IMR-90 (cell line): ENCODE measurements at regions not wholly inside any gene's neighbourhood (a gene's known extent, or its start where the extent isn't known, plus 50 kb on each side); places are given as distances from the start of the nearest gene placed in this dataset.

Experiments
- ATAC-seq: fragments of 200-7000 bp; cut with Tn5 transposase; 2 replicates; pipeline ENCODE4 v1.9.1; 2020; ENCODE audit warnings: low read depth, mild to moderate bottlenecking, moderate library complexity
- BruUV-seq: library from RNA; stranded (reverse); fragments of 400-500 nt; replicated peaks from 2 replicates; lab custom pipeline; 2021; lab: Mats Ljungman, UMichigan
- CTCF ChIA-PET: fragments of 300-600 bp; formaldehyde crosslinking; extraction: SDS; loops from one replicate; lab custom pipeline; 2021; ENCODE audit warnings: antibody characterized with exemption; lab: Yijun Ruan, JAX
- POLR2A ChIA-PET: fragments of 300-600 bp; sonication (Branson Sonifier 250); formaldehyde crosslinking; loops from one replicate; lab custom pipeline; 2022; ENCODE audit warnings: antibody characterized with exemption; ENCODE audit not compliant: unreplicated experiment; lab: Charles Lee
- DNase-seq: peaks from one replicate; pipeline ENCODE4 v3.0.0; 2013
- H2AFZ ChIP-seq: replicated peaks from 2 replicates; pipeline ENCODE3; 2013; ENCODE audit warnings: low read length, mild to moderate bottlenecking; ENCODE audit not compliant: poor library complexity
- H2AK5ac ChIP-seq: 2 replicates; pipeline ENCODE4 v1.6.1; 2013; ENCODE audit warnings: low read depth, low read length, inconsistent platforms
- H2AK9ac ChIP-seq: replicated peaks from 2 replicates; pipeline ENCODE3; 2013; ENCODE audit warnings: mild to moderate bottlenecking, low read depth, low read length, moderate library complexity; ENCODE audit not compliant: poor library complexity
- H2BK120ac ChIP-seq: 2 replicates; pipeline ENCODE4 v1.6.1; 2013; ENCODE audit warnings: low read depth, low read length, inconsistent platforms
- H2BK15ac ChIP-seq: 3 replicates; pipeline ENCODE4 v1.6.1; 2013; ENCODE audit warnings: low read depth, low read length, inconsistent platforms
- H2BK20ac ChIP-seq: 2 replicates; pipeline ENCODE4 v1.6.1; 2013; ENCODE audit warnings: low read depth, mild to moderate bottlenecking, inconsistent platforms, low read length, moderate library complexity
- H2BK5ac ChIP-seq: 2 replicates; pipeline ENCODE4 v1.6.1; 2013; ENCODE audit warnings: mild to moderate bottlenecking, low read depth, low read length, inconsistent platforms; ENCODE audit not compliant: poor library complexity, severe bottlenecking
- H3K14ac ChIP-seq: replicated peaks from 2 replicates; pipeline ENCODE4 v1.6.1; 2013; ENCODE audit warnings: low read depth, low read length, inconsistent platforms
- H3K18ac ChIP-seq: 2 replicates; pipeline ENCODE4 v1.6.1; 2013; ENCODE audit warnings: low read depth, low read length, control low read depth
- H3K23ac ChIP-seq: 2 replicates; pipeline ENCODE4 v1.6.1; 2013; ENCODE audit warnings: low read depth, low read length, inconsistent platforms
- H3K27ac ChIP-seq: 2 replicates; pipeline ENCODE4 v1.5.1; 2013; ENCODE audit warnings: mild to moderate bottlenecking, control low read depth, low read length; ENCODE audit not compliant: insufficient read depth
- H3K27me3 ChIP-seq: 2 replicates; pipeline ENCODE4 v1.6.1; 2013; ENCODE audit warnings: low read length; ENCODE audit not compliant: control insufficient read depth, insufficient read depth
- H3K36me3 ChIP-seq: 2 replicates; pipeline ENCODE4 v1.6.1; 2013; ENCODE audit warnings: low read length, mixed read lengths; ENCODE audit not compliant: control insufficient read depth, insufficient read depth
- H3K4ac ChIP-seq: 2 replicates; pipeline ENCODE4 v1.6.1; 2013; ENCODE audit warnings: low read depth, low read length, inconsistent platforms
- H3K4me1 ChIP-seq: 2 replicates; pipeline ENCODE4 v1.6.1; 2013; ENCODE audit warnings: low read length, mixed read lengths; ENCODE audit not compliant: control insufficient read depth, insufficient read depth
- H3K4me2 ChIP-seq: 2 replicates; pipeline ENCODE4 v1.6.1; 2013; ENCODE audit warnings: low read depth, mild to moderate bottlenecking, control low read depth, low read length, moderate library complexity
- H3K4me3 ChIP-seq: 2 replicates; pipeline ENCODE4 v1.5.1; 2013; ENCODE audit warnings: low read depth, mild to moderate bottlenecking, control low read depth, low read length, moderate library complexity; ENCODE audit not compliant: insufficient read depth
- H3K56ac ChIP-seq: 2 replicates; pipeline ENCODE4 v1.6.1; 2013; ENCODE audit warnings: low read length, inconsistent platforms; ENCODE audit not compliant: insufficient read depth; ENCODE audit errors: extremely low read depth
- H3K79me1 ChIP-seq, 2 experiments: 2 replicates each; pipeline ENCODE4 v1.6.1; 2013; ENCODE audit warnings: low read length in 2 of 2, inconsistent platforms in 1 of 2, low read depth in 1 of 2
- H3K9ac ChIP-seq: 2 replicates; pipeline ENCODE4 v1.6.1; 2013; ENCODE audit warnings: low read depth, low read length, control low read depth
- H3K9me1 ChIP-seq: 2 replicates; pipeline ENCODE4 v1.6.1; 2013; ENCODE audit warnings: low read length, inconsistent platforms; ENCODE audit not compliant: insufficient read depth
- H3K9me3 ChIP-seq: 2 replicates; pipeline ENCODE4 v1.6.1; 2013; ENCODE audit warnings: low read length; ENCODE audit not compliant: control insufficient read depth, insufficient read depth
- H4K20me1 ChIP-seq: 2 replicates; pipeline ENCODE4 v1.6.1; 2013; ENCODE audit warnings: low read length, inconsistent platforms; ENCODE audit not compliant: insufficient read depth
- H4K5ac ChIP-seq: 2 replicates; pipeline ENCODE4 v1.6.1; 2013; ENCODE audit warnings: mild to moderate bottlenecking, low read depth, low read length, control low read depth
- H4K8ac ChIP-seq, 2 experiments: 2 replicates each; pipeline ENCODE4 v1.6.1; 2013; ENCODE audit warnings: low read depth in 2 of 2, low read length in 2 of 2, control low read depth in 1 of 2, inconsistent platforms in 1 of 2
- H4K91ac ChIP-seq: 2 replicates; pipeline ENCODE4 v1.6.1; 2013; ENCODE audit warnings: low read depth, low read length, inconsistent platforms; ENCODE audit not compliant: insufficient read depth
- BHLHE40 ChIP-seq: fragments of 150-350 bp; IDR thresholded peaks from 2 replicates; pipeline ENCODE4 v1.6.1; 2016; ENCODE audit warnings: mild to moderate bottlenecking, low read depth, low read length
- CEBPB ChIP-seq: IDR thresholded peaks from 2 replicates; pipeline ENCODE4 v1.6.1; 2012; ENCODE audit warnings: low read depth, low read length, improper control_type of control experiment
- CHD1 ChIP-seq: IDR thresholded peaks from 2 replicates; pipeline ENCODE4 v1.6.1; 2012; ENCODE audit warnings: low read depth, low read length, improper control_type of control experiment
- FOS ChIP-seq: fragments of 150-350 bp; IDR thresholded peaks from 2 replicates; pipeline ENCODE4 v1.6.1; 2016; ENCODE audit warnings: low read depth, low read length
- MAFK ChIP-seq: IDR thresholded peaks from 2 replicates; pipeline ENCODE4 v1.6.1; 2012; ENCODE audit warnings: low read depth, low read length, improper control_type of control experiment
- MAZ ChIP-seq: IDR thresholded peaks from 2 replicates; pipeline ENCODE4 v1.6.1; 2012; ENCODE audit warnings: low read depth, mild to moderate bottlenecking, low read length, improper control_type of control experiment, moderate library complexity, borderline replicate concordance
- MXI1 ChIP-seq: IDR thresholded peaks from 2 replicates; pipeline ENCODE4 v1.6.1; 2012; ENCODE audit warnings: low read depth, mild to moderate bottlenecking, low read length, moderate library complexity, borderline replicate concordance
- NFE2L2 ChIP-seq: fragments of 150-350 bp; IDR thresholded peaks from 2 replicates; pipeline ENCODE4 v1.6.1; 2016; ENCODE audit warnings: low read depth, mild to moderate bottlenecking, low read length
- POLR2A ChIP-seq: IDR thresholded peaks from 2 replicates; pipeline ENCODE4 v1.6.1; 2012; ENCODE audit warnings: mild to moderate bottlenecking, low read depth, low read length
- RAD21 ChIP-seq: IDR thresholded peaks from 2 replicates; pipeline ENCODE4 v1.6.1; 2012; ENCODE audit warnings: low read length, improper control_type of control experiment
- RFX5 ChIP-seq: IDR thresholded peaks from 2 replicates; pipeline ENCODE4 v1.8.0; 2012; ENCODE audit warnings: low read depth, mild to moderate bottlenecking, low read length, moderate library complexity
- SMC3 ChIP-seq: fragments of 150-350 bp; IDR thresholded peaks from 2 replicates; pipeline ENCODE4 v1.6.1; 2016; ENCODE audit warnings: low read depth, mild to moderate bottlenecking, antibody characterized with exemption, low read length, moderate library complexity
- WGBS, 2 experiments: methylation state at CpG; one replicate each; pipeline versions ENCODE4 v1.1.5 to v1.1.7; 2013; ENCODE audit warnings: missing lambda C conversion rate in 2 of 2; ENCODE audit not compliant: insufficient read length in 1 of 2; ENCODE audit errors: extremely low coverage in 2 of 2; 5-methylcytosine and 5-hydroxymethylcytosine counted together
- dilution Hi-C: fragments of 300-500 bp; cut with HindIII; formaldehyde crosslinking; loops from one replicate; pipeline ENCODE4 v1.14.3; 2018; ENCODE audit warnings: low sequenced_read_pairs; ENCODE audit not compliant: unreplicated experiment
- in situ Hi-C: fragments of 300-500 bp; cut with MboI; formaldehyde crosslinking; loops from 3 replicates; pipeline ENCODE4 v1.14.3; 2019; ENCODE audit warnings: low sequenced_read_pairs, inconsistent platforms, mixed read lengths
- intact Hi-C: fragments of 100-400 bp; cut with micrococcal nuclease; formaldehyde crosslinking; loops from 2 replicates; pipeline ENCODE4 v1.10.0; 2022
- TF ChIP-seq, protein P1 (sequence below): fragments of 150-350 bp; IDR thresholded peaks from 2 replicates; pipeline ENCODE4 v1.6.1; 2016; ENCODE audit warnings: low read depth, mild to moderate bottlenecking, low read length, moderate library complexity, borderline replicate concordance
- TF ChIP-seq, protein P2 (sequence below): conservative IDR thresholded peaks from 2 replicates; pipeline ENCODE4 v1.5.1; 2012; ENCODE audit warnings: mild to moderate bottlenecking, low read depth, low read length, improper control_type of control experiment

DNA sequence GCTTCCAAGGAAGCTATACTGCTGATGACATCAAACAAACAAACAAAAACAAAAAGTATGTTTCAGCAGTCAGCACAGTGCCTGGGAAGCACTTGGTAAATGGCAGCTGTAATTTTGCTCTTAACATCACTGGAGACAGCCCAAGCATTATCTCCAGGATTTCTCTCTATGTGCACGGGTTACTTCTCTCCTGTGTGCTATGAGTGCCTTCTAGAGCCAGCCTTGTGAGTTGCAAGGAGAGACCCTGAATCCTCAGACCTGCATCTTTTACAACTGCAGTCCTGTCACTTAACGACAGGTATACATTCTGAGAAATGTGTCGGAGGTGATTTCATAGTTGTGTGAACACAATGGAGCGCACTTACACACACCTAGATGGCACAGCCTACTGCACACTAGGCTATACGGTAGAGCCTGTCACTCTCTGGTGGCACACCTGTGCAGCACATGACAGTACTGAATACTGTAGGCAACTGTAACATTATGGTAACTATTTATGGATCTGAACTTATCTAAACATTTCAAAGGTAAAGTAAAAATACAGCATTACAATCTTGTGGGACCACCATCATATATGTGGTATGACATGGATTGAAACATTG lies 662.5 kb upstream of the B3GAT1 start:
- Histone ChIP-seq H2BK15ac (no peak overlapping the region), H3K27ac (no peak overlapping the region), H2BK5ac (no peak overlapping the region), H4K91ac (no peak overlapping the region), H4K20me1 (no peaks in the 10 kb centered on the region), H3K9me1 (no peaks in the 10 kb centered on the region), H3K36me3 (no peaks in the 10 kb centered on the region), H3K56ac (no peak overlapping the region), H3K9ac (no peak overlapping the region), H3K9me3 (peaks cover 20% of the 10 kb centered on the region), H4K5ac (no peak overlapping the region), H3K79me1 (no peaks in the 10 kb centered on the region), H3K4me2 (no peak overlapping the region), H3K4me3 (no peak overlapping the region), H2AK5ac (no peak overlapping the region), H2AFZ (no peak overlapping the region), H3K4ac (no peak overlapping the region), H3K14ac (no peak overlapping the region), H3K18ac (no peak overlapping the region), H3K27me3 (no peaks in the 10 kb centered on the region), H2BK120ac (no peak overlapping the region), H3K4me1 (no peaks in the 10 kb centered on the region), H2BK20ac (no peak overlapping the region), H2AK9ac (no peak overlapping the region), H4K8ac (no peak overlapping the region), H3K23ac (no peak overlapping the region)
- ATAC-seq (no peak), DNase-seq (no peak)
- in situ Hi-C loops, result no loop called here
- WGBS, 2 experiments, result no CpG with 5 or more reads among the region's 5 CpGs
- ChIA-PET POLR2A (no interaction called here), CTCF (no interaction called here)
- intact Hi-C loops, result no loop called here
- TF ChIP-seq NFE2L2 (no peak), RAD21 (no peak), MAZ (no peak), MXI1 (no peak), BHLHE40 (no peak), POLR2A (no peak), SMC3 (no peak), CEBPB (no peak), FOS (no peak), CHD1 (no peak), MAFK (no peak), RFX5 (no peak)
- TF ChIP-seq, protein P1, sequence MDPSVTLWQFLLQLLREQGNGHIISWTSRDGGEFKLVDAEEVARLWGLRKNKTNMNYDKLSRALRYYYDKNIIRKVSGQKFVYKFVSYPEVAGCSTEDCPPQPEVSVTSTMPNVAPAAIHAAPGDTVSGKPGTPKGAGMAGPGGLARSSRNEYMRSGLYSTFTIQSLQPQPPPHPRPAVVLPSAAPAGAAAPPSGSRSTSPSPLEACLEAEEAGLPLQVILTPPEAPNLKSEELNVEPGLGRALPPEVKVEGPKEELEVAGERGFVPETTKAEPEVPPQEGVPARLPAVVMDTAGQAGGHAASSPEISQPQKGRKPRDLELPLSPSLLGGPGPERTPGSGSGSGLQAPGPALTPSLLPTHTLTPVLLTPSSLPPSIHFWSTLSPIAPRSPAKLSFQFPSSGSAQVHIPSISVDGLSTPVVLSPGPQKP, result no peak
- TF ChIP-seq, protein P2, sequence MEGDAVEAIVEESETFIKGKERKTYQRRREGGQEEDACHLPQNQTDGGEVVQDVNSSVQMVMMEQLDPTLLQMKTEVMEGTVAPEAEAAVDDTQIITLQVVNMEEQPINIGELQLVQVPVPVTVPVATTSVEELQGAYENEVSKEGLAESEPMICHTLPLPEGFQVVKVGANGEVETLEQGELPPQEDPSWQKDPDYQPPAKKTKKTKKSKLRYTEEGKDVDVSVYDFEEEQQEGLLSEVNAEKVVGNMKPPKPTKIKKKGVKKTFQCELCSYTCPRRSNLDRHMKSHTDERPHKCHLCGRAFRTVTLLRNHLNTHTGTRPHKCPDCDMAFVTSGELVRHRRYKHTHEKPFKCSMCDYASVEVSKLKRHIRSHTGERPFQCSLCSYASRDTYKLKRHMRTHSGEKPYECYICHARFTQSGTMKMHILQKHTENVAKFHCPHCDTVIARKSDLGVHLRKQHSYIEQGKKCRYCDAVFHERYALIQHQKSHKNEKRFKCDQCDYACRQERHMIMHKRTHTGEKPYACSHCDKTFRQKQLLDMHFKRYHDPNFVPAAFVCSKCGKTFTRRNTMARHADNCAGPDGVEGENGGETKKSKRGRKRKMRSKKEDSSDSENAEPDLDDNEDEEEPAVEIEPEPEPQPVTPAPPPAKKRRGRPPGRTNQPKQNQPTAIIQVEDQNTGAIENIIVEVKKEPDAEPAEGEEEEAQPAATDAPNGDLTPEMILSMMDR, result no peak
- dilution Hi-C loops, result no loop called here
- no TSS peak for BruUV-seq
